Activated CD8-positive, alpha-beta memory T cell treated with anti-CD3 and anti-CD28 coated beads for 4 hours (primary cell): ENCODE measurements at regions not wholly inside any gene's neighbourhood (a gene's known extent, or its start where the extent isn't known, plus 50 kb on each side); places are given as distances from the start of the nearest gene placed in this dataset.
"Not testable (repeated sequence)": the region's sequence is repeated elsewhere in the genome, so short reads cannot be mapped to it uniquely, and the experiment has no call there.

Source experiments
- DNase-seq, 2 donors: peaks; one replicate each; pipeline ENCODE4 v3.0.0-alpha.2; 2020; ENCODE audit warnings: low read depth in 2 of 2

- no peak for DNase-seq
Observed at GRCh38 chr6:8664070-8664469, 228.7 kb upstream of the SLC35B3 start.

DNA sequence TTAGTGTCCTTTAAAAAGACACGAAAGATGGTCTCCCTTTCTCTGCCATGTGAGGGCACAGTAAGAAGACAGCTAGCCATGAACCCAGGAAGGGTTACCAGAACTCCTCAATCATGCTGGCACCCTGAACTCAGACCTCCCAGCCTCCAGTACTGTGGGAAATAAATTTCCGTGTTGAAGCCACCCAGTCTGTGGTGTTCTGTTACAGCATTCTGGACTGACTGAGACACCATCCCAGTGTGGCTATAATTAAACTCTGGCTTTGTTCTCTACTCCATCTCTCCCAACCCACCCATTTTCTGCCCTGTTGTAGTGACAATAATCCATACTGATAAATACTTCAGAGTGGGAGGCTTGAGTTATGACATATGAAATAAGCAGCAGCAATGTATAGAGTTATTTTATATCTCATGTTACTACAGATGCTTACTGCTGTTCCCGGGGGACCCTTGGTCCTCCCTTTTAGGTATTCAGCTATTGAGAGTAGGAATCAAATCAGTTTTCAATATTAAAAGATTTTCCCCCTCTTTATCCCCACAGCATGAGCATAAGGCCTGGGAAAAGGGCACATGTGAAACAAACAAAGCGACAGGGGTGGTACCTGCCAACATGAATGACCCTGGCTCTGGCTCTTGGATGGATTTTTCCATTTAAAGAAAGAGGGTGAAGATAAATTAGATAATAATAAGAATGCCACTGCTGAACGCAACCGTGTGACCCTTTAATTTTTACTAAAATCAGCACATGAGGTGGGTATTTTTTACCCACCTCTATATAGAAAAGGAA lies 224.3 kb upstream of the SLC35B3 start:
- DNase-seq, result no peak

DNA sequence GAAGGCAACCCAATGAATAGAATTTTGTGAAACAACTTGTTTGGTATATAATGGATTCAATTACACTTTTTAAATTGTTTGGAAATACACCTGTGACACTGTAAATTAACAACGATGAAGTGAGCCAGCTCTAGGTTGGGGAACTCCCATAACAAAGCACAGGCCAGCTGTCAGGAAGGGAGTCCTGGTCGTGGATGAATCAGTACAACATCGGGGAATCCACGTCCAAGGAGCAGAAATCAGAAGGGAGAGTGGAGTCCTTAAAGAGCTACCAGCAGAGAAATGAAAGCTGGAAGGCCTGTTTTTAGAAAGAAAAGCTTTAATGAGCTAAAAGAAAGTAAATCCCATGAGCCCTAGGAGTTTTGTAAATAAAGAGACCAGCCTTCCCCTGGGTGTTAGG lies 223.1 kb upstream of the SLC35B3 start:
- DNase-seq, result no peak

DNA sequence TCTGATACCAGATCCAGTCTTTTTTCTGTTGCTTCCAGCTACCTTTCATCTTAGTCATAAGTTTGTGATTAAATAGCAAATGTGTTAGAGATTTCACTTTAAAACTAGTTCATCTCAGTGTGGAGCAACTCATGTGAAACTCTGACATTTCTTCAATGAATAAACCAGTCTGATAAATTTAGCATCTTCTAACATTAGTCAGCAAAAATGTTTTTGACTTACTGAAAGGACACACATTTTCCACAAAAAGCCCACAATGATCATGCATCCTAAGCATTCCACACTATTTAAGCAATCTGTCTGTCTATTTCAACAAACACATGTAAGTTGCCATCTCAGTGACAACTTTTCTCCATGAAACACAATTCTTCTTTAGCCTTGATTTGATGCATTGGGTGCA lies 222.2 kb upstream of the SLC35B3 start:
- DNase-seq, result no peak

- no peak for DNase-seq
Observed at GRCh38 chr6:8655670-8656454, 220.5 kb upstream of the SLC35B3 start.

DNA sequence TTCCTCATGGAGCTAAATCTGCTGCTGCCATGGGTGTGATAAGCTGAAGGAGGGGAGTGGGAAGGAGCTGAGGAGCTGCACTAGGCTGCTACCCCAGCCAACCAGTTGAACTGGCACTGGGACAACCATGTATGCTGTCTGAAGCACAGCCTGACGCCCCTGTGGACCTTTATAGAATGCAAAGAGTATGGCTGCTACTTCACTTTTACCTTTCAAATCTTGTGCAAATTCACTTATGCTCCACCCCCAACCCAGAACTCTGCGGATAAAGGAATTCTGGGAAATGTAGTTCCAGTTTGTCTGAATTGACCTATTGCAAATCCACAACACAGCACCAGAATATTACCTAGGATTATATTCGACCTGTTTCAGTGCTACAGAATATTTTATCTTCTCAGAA lies 217.4 kb upstream of the SLC35B3 start:
- DNase-seq, result no peak

- no peak for DNase-seq
Observed at GRCh38 chr6:8651998-8652397, 216.7 kb upstream of the SLC35B3 start.

- DNase-seq, result no peak
Observed at GRCh38 chr6:8645212-8645611, 209.9 kb upstream of the SLC35B3 start.

GRCh38 chr6:8644306-8644705 lies 209.0 kb upstream of the SLC35B3 start:
- DNase-seq, result no peak

- DNase-seq, result no peak
Observed at GRCh38 chr6:8642854-8643253, 207.5 kb upstream of the SLC35B3 start.

DNA sequence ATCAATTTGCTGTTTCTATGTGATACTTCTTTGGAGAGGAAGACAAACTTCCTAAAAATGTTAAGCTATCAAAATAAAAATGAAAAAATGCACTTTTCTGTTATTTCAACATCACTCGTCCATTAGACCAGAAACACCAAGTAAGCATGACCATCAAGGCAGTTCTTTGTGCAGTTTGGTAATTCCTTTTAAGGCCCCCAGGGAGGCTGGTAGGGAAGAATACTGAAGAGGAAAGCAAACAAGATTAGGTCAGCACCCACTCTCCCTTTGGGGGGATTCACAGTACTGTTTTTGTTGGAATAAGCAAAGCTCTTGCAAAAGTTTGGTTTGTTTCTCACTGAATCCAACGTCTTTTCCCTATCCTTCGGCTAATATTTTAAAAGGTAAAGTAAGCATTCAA lies 206.8 kb upstream of the SLC35B3 start:
- DNase-seq, result no peak

GRCh38 chr6:8639928-8640649 lies 204.7 kb upstream of the SLC35B3 start:
- no peak for DNase-seq

GRCh38 chr6:8637896-8638597 lies 202.7 kb upstream of the SLC35B3 start:
- no peak for DNase-seq

DNA sequence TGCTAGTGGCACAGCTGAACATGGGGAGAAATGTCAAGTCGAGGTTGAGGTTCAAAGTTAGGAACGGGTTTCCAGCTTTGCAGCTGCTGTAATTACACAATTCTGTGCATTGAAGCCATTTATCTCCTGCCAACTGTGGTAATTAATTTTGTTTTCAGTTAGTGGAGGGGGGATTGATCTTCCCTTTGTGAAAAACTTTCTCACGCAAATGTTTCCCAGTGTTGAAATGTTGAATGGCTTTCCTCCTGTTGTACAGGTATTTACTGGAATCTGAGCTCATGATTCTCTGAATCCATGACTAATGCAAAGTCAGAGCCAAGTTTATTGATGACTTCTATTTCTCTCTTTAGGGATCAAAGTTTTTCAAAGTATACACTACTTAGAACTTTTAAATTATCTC lies 198.4 kb upstream of the SLC35B3 start:
- DNase-seq, result no peak

- no peak for DNase-seq
Observed at GRCh38 chr6:8628736-8629135, 193.4 kb upstream of the SLC35B3 start.

- DNase-seq, result no peak
Observed at GRCh38 chr6:8628063-8628462, 192.7 kb upstream of the SLC35B3 start.

GRCh38 chr6:8627085-8627861 lies 191.9 kb upstream of the SLC35B3 start:
- no peak for DNase-seq

DNA sequence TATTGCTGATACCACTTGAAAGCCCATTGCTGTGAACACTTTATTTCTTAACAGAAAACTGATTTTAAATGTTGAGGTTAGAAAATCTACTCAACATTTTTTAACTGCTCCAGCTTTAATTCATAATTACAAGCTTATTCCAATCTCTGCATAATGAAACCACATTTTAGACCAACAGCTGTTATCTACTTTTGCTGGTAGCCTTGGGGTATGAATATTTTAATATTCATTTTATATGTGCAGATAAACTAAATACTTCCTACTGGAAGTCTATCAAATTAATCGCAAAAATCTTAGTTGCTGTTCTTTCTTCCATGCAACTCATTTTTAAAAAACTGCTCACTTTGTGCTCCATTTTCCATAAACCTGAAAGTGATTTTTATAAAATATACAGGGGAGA lies 189.3 kb upstream of the SLC35B3 start:
- no peak for DNase-seq

DNA sequence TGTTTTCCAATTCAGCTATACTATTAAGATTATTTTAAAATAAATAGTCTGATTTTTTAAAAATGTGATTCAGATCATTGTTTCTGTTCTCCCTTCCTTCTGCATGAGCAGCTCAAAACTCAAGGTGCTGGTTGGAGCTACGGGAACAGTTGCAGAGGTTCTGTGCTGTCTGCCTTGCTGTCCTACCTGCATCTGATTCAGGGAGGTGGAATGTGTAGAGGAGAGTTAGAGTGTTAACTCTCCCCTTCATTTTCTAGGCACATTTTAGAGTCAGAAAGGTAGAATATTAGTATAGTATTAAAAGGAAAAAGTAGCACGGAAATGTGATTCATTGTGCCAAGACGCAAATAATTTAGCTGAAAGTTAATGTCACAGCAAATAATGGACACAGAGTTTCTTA lies 188.1 kb upstream of the SLC35B3 start:
- no peak for DNase-seq

GRCh38 chr6:8619853-8620252 lies 184.5 kb upstream of the SLC35B3 start:
- DNase-seq, result no peak

GRCh38 chr6:8619408-8619807 lies 184.1 kb upstream of the SLC35B3 start:
- not testable (repeated sequence) for DNase-seq
